ENCODE measurements at regions not wholly inside any gene's neighbourhood (a gene's known extent, or its start where the extent isn't known, plus 50 kb on each side); places are given as distances from the start of the nearest gene placed in this dataset.
"Not testable (repeated sequence)": the region's sequence is repeated elsewhere in the genome, so short reads cannot be mapped to it uniquely, and the experiment has no call there.

DNA sequence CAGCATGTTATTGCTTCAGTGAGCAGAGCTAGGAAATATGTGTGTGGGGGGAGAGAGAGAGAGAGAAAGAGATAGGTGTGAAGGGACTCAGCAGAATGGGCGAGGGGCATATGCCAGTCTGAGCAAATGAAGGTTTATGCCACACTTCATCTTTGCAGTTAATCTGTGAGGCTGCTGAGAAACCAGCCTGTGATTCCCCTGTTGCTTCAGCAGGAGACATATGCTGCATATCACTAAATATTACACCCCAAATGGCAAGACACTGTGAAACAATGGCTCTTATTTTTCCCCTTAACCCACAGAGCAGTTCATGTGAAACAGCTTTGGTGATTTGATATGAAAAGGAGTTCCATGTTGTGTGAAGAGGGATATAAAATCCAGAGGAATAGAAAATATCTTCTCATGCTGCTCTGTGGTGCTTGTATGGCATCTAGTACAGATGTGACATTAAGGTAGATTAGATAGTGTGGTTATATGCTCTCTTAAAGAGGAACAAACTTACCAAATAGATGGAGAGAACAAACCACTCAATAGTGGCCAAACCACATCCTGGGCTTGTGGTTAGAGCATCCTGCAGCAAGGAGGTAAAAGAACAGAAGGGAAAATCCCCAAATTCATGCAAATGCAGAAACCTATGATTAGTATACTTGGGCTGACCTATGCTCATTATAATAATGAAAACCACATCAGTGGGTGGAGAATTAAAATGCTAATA, 864.2 kb downstream of the FAM181B start:
- no peak for DNase-seq

DNA sequence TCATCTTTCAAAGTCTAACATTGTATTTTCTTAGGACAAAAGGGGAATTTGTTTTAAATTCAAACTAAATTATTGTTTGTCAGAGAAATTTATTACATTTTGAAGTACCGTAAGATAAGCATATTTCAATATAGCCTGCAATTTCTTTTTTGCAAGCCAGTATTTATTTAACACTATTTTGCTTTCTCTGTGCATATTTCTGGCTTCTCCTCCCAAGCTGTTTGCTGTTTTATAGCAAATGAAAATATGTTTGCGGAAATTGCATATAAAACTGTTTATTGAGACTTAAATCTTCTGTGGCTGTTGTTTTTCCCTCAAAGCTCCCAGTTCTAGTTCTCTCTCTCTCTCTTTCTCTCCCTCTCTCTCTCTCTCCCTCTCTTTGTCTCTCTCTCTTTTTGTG, 866.8 kb downstream of the FAM181B start:
- no peak for DNase-seq

- DNase-seq, result no peak
Observed at GRCh38 chr11:81857386-81857785, 876.3 kb downstream of the FAM181B start.

DNA sequence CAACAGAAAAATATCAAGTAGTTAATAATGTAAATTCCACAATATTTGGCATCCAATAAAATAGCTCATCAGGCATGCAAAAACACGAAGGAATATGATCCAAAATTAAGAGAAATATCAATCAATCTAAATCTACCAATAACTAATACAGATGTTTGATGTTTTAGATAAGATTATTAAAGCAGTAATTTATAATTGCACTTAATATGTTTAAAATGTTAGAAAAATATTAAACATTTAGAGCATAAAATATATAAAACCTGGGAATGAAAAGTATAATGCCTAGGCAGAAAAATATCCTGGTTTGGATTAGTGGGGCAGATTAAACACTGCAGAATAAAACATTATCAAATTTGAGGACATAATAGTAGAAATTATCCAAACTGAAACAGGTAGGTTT, 879.9 kb downstream of the FAM181B start:
- no peak for DNase-seq

GRCh38 chr11:81852896-81853295, 880.8 kb downstream of the FAM181B start:
- no peak for DNase-seq

DNA sequence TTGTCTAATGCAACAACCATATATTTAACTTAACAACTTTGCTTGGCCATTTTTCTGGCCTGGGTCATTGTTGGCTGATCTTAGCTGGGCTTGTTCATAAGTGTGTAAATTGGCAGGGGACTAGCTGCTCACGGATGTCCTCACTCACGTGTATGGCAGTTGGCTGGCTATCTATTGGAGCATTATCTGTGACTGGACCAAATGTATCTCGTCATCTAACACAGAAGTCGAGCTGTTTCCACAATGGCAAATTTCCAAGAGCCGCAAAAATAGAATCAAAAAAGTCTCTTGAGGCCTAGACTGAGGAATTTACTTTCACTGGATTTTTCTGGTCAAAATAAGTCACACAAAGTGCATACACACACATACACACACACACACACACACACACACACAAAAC, 893.3 kb downstream of the FAM181B start:
- no peak for DNase-seq

- no peak for DNase-seq
Observed at GRCh38 chr11:81839976-81840375, 893.7 kb downstream of the FAM181B start.

- no peak for DNase-seq
Observed at GRCh38 chr11:81839016-81839415, 894.6 kb downstream of the FAM181B start.

DNA sequence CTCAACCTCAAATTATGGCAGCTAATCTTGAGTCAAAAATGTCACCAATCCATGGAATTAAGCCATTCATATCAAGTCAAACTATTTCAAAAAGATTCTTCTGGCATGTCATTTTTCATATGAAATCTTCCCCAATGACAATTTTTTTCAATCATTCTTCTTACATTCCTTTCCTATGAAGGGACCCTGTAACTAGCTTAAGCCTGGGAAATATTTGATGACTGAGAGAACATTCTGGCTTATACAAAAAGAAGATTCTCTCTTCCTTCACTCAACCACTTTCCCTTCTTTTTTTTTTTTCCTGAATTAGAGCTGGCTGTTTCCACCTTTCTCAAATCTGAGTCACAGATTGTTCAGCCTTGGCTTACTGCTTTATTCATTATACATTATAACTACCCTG, 903.7 kb downstream of the FAM181B start:
- no peak for DNase-seq

- no peak for DNase-seq
Observed at GRCh38 chr11:81825346-81825745, 908.3 kb downstream of the FAM181B start.

DNA sequence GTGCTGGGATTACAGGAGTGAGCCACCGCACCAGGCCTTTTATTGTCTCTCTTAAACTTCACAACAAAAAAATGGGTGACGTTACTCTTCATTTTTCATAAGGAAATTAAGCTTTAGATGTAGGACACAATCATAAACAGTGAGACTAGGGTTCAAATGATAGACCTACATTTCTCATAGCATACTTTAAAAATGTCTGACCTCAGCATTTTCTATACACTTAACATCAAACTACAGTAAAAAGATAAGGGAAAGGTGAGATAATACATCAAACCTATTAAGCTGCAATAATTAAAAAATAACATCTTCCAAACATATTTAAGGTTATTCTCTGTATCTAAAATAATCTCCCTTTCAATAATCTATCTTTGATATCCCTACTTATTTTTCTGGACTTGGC, 914.2 kb downstream of the FAM181B start:
- DNase-seq, result no peak

DNA sequence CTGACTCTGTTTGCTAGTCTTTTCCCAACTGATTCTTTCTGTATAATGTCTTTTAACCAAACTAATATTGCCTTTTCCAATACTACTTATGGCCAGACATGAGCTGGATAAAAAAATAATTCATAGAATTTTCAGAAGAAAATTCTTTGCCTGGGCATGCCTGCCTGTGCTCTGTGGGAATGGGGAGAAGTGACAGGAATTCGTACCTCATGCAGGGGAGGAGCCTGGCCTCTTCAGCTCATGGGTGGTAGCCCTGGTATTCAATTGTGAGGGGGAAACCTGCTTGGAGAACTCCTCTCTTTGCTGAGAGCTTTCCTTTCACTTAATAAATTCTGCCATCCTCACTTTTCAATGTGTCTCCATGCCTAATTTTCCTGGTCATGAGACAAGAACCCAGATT, 928.8 kb downstream of the FAM181B start:
- DNase-seq, result no peak

- DNase-seq, result no peak
Observed at GRCh38 chr11:81802591-81802990, 931.1 kb downstream of the FAM181B start.

DNA sequence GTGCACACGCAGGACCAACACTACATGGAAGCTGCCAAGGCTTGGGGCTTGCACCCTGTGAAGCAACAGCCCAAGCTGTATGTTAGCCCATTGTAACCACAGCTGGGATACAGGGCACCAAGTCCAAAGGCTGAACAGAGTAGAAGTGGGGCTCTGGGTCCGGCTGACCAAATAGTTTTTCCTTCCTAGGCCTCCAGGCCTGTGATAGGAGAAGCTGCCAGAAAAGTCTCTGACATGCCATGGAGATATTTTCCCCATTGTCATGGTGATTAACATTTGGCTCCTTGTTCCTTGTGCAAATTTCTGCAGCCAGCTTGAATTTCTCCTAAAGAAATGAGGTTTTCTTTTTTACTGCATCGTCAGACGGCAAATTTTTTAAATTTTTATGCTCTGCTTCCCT, 941.2 kb downstream of the FAM181B start:
- DNase-seq, result no peak

DNA sequence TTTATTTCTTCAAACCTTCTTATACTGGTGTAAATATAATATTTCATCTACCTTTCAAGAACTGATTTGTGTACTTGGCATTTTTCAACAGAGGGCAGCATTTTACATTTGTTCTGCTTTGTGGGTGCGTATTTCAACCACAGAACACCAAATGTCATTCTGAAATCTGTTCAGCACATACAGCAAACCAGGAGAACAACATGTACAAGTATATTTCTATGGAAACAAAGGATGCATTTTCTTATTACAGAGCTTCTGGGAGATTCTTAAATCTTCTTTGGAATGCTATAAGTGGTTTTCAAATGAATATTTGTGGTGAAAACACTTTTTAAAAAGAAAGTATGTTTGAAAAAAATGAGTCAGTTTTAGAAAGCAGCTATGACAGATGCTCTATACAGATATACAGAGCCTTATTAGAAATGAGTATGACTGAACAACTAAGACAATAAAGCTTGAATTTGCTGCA, 946.0 kb downstream of the FAM181B start:
- peak; percentile 67 for DNase-seq

DNA sequence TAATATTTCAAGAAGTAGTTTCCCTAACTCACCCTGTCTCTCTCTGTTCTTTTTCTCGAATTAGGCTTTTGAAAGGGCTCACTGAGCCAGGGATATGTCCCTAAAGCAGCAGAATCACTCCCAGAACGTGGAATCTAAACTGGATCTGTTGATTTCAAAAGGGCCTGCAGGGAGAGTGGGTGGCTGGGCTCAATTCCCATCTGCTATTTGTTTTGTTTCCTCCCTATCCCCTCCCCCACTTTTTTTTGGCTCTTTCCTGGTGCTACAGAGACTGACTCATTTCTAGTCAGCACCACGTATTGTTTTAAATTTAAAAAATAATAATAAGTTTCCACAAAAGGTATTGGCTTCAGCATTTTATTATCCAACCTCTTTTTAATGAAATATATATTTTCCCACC, 961.5 kb downstream of the FAM181B start:
- peak; percentile 52 for DNase-seq

- DNase-seq, result not testable (repeated sequence)
Observed at GRCh38 chr11:81769906-81770305, 963.8 kb downstream of the FAM181B start.

GRCh38 chr11:81756864-81757595, 976.6 kb downstream of the FAM181B start:
- no peak for DNase-seq

DNA sequence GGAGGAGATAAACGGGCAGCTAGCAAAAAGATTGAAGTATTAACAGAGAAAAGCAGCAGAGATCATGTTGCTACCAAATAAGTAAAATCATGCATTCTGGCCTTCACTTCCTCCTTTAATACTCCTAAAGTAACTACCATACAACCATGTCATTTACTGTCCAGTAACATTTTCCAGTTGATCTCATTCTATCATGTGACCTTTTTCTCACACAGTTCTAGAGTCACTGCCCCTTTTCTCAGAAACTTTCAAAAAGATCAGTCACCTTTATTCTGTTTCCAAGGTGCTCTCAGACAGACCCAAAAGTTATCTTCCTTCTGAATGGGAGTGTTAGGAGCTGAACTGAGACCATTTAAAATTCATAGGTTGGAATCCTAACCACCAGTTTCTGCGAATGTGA, 984.4 kb downstream of the FAM181B start:
- DNase-seq, result no peak

GRCh38 chr11:81744336-81745116, 989.1 kb downstream of the FAM181B start:
- no peak for DNase-seq

- DNase-seq, result no peak
Observed at GRCh38 chr11:81725701-81726100, 1008.0 kb downstream of the FAM181B start.

GRCh38 chr11:81717695-81718094, 1016.0 kb downstream of the FAM181B start:
- DNase-seq, result no peak

GRCh38 chr11:81707881-81708280, 1025.8 kb downstream of the FAM181B start:
- peak; percentile 26 for DNase-seq

- no peak for DNase-seq
Observed at GRCh38 chr11:81705283-81705682, 1028.4 kb downstream of the FAM181B start.

Measured in DMS53 (cell line).